ACC112 (cell line): ENCODE measurements at regions not wholly inside any gene's neighbourhood (a gene's known extent, or its start where the extent isn't known, plus 50 kb on each side); places are given as distances from the start of the nearest gene placed in this dataset.
"Not testable (repeated sequence)": the region's sequence is repeated elsewhere in the genome, so short reads cannot be mapped to it uniquely, and the experiment has no call there.

ENCODE experiments used
- H2AFZ ChIP-seq: fragments of 200-600 bp; sonication (generic); one replicate; pipeline ENCODE4 v1.6.0; 2017; ENCODE audit warnings: antibody characterized with exemption, low read length; ENCODE audit not compliant: unreplicated experiment
- H3K27ac ChIP-seq: fragments of 200-600 bp; sonication (generic); 2 replicates; pipeline ENCODE4 v1.5.1; 2014; ENCODE audit warnings: low read depth, mild to moderate bottlenecking, antibody characterized with exemption, low read length, moderate library complexity
- H3K27me3 ChIP-seq: fragments of 200-600 bp; sonication (generic); 2 replicates; pipeline ENCODE4 v1.6.1; 2014; ENCODE audit warnings: mild to moderate bottlenecking, antibody characterized with exemption, low read length, moderate library complexity, mixed read lengths; ENCODE audit not compliant: insufficient read depth
- H3K36me3 ChIP-seq: fragments of 200-600 bp; sonication (generic); 2 replicates; pipeline ENCODE4 v1.6.1; 2016; ENCODE audit warnings: mild to moderate bottlenecking, antibody characterized with exemption, low read length, moderate library complexity, mixed read lengths; ENCODE audit not compliant: insufficient read depth
- H3K4me1 ChIP-seq: fragments of 200-600 bp; sonication (generic); one replicate; pipeline ENCODE4 v1.6.1; 2016; ENCODE audit warnings: low read length, mixed read lengths; ENCODE audit not compliant: insufficient read depth, unreplicated experiment, control insufficient read depth
- H3K4me3 ChIP-seq: fragments of 200-600 bp; sonication (generic); 2 replicates; pipeline ENCODE4 v1.5.1; 2014; ENCODE audit warnings: mild to moderate bottlenecking, low read depth, low read length
- H3K79me2 ChIP-seq: fragments of 200-600 bp; sonication (generic); one replicate; pipeline ENCODE4 v1.6.0; 2016; ENCODE audit warnings: low read length; ENCODE audit not compliant: control insufficient read depth, unreplicated experiment, insufficient read depth

DNA sequence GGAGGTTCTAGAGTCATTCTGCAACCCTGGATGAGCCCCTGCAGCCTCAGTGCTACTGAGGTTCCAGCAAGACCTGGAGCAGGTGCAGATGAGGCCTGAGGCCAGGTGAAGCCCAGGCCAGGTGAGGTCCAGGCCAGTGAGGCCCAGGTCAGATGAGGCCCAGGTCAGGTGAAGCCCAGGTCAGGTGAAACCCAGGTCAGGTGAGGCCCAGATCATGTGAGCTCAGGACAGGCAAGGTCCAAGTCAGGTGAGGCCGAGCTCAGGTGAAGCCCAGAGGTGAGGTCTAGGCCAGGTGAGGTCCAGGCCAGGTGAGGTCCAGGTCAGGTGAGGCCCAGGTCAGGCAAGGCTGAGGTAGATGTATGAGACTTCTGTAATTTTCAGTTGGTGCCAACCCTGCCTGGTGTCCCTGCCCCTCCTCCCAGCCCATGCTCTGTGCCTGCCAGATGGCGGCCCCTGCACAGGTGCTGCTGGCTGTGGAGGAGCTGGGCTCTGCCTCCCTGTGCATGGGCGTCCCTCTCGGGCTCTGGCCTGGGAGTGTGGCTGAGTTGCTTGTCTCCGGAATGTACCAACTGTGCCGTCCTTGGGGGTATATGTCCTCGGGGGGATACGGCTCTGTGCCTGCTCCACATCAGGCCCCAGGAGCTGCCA is 388.5 kb downstream of the TMEM121 start:
- Histone ChIP-seq H3K4me1 (no peaks in the 10 kb centered on the region), H3K79me2 (no peaks in the 10 kb centered on the region), H3K27me3 (no peaks in the 10 kb centered on the region), H3K27ac (no peak overlapping the region), H3K36me3 (no peaks in the 10 kb centered on the region), H3K4me3 (no peak overlapping the region), H2AFZ (no peak overlapping the region)

DNA sequence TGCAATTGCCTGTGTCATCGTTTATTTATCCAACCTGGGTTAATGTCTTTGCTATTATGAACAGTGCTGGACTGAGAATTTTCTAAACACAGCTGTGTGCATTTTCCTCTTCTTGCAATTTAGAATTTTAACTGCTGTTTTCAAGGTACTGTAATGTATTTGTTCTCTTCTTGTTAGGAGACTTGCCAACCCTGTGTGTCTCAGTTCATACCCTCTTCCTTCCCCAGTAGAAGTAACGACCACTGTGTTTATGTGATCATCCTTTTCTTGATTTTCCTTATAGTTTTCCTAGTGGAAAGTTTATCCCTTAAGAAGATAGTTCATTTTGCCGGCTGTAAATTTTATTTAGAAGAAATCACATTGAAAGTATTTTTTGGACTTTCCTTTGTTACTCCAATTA is 389.2 kb downstream of the TMEM121 start:
- H3K4me3 ChIP-seq, H3K79me2 ChIP-seq, H3K27me3 ChIP-seq, H3K4me1 ChIP-seq, H3K27ac ChIP-seq, H3K36me3 ChIP-seq, H2AFZ ChIP-seq: not testable (repeated sequence)

DNA sequence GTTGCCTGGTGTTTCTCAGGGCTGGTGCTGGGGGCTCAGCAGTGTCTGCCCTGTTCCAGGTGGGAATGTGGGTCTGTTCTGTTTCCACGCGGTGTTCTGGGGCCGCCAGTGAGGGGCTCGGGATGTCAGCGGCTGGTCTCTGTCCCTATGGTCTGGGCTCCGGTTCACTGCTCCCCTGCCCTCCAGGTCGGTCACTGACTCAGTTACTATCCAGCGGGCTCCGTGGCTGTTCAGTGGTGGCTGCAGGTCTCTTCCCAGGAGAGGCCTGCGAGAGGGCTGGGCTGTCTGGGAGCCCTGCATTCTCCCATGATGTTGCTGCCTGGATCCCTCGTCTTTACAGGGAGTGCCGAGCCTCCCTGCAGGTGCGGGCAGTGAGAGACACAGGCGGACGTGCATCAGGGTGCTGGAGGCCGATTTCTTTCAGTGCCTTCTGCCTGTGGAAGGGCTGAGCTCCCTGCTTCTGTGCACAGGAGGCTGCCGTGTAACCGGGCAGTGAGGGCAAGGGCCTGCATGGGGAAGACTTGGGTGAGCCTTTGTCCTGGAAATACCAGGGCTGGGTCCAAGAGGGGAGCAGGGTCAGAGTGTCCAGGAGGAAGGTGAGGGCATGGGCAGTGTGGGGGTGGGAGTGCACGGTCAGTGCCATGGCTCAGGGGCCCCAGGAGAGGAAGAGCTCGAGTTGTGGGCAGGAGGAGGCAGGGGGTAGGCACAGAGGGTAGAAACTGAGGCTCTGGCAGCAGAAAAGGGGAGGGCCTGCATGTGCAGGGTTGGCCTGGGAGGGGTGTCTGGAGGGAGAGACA is 391.0 kb downstream of the TMEM121 start:
- H3K36me3 ChIP-seq, H2AFZ ChIP-seq, H3K27me3 ChIP-seq, H3K79me2 ChIP-seq, H3K27ac ChIP-seq, H3K4me1 ChIP-seq, H3K4me3 ChIP-seq: not testable (repeated sequence)

DNA sequence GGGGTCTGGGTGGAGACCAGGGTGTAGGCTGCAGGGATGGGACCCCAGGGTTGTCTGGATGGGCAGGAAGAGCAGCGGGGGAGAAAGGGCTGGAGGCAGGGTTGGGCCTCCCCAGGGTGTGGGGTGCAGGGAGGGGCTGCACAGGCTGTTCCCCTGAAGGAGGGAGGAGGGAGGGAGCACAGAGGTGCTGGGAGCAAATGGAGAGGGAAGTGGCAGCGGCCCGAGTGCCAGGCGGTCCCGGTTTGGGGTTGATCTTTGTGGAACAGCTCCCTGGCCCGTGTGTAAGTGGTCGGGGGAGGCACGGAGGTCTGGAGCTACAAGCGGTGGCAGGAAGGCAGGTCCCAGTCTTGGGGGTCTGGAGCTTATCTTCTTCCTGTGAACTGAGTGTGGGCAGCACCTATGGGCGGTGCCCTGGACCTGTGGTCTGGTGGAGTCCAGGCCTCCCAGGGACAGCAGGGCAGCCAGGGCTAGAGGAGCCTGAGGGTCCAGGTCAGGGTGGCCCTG is 391.6 kb downstream of the TMEM121 start:
- no peak overlapping the region for H3K4me3 ChIP-seq
- no peaks in the 10 kb centered on the region for H3K36me3 ChIP-seq
- no peak overlapping the region for H3K27ac ChIP-seq

DNA sequence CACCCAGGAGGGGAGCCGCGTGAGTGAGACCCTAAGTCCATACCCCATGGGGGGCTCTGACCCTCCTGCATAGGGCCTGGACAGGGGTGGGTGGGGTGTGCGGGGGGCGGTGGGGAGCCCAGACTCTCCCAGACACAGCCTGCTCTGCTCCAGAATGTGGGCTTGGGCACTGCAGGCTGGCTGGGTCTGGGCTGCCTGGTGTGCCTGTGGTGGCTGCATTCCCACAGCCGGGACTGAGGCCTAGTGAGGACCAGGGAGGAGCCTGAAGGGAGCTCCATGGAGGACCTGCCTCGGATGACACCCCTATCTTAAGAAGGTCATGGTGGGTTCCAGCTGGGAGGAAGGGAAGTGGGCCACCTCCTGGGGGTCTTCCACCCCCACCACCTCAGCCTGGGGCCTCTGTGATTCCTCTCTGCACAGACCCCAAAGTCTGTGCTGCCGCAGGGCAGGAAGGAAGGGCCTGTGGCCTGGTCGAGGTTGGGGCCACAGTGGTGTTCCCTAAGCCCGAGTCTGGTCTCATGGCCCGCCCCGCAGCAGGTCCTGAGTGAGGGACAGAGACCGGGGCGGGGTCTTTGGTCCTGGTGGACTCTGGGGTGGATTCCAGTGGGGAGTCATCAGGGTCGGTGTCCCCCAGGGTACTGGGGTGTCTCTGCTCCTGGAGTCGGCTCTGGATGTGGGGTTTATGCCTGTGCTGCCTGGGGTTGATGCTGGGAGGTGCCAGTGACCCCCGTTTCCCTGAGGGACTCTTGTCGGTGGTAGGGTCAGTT is 392.3 kb downstream of the TMEM121 start:
- Histone ChIP-seq H3K4me3 (no peak overlapping the region), H2AFZ (no peak overlapping the region), H3K27me3 (no peaks in the 10 kb centered on the region), H3K4me1 (no peaks in the 10 kb centered on the region), H3K36me3 (no peaks in the 10 kb centered on the region), H3K27ac (no peak overlapping the region), H3K79me2 (no peaks in the 10 kb centered on the region)

More for the DNA sequence above, 391.6 kb downstream of the TMEM121 start:
- Histone ChIP-seq H2AFZ (no peak overlapping the region), H3K79me2 (no peaks in the 10 kb centered on the region), H3K27me3 (no peaks in the 10 kb centered on the region), H3K4me1 (no peaks in the 10 kb centered on the region)

DNA sequence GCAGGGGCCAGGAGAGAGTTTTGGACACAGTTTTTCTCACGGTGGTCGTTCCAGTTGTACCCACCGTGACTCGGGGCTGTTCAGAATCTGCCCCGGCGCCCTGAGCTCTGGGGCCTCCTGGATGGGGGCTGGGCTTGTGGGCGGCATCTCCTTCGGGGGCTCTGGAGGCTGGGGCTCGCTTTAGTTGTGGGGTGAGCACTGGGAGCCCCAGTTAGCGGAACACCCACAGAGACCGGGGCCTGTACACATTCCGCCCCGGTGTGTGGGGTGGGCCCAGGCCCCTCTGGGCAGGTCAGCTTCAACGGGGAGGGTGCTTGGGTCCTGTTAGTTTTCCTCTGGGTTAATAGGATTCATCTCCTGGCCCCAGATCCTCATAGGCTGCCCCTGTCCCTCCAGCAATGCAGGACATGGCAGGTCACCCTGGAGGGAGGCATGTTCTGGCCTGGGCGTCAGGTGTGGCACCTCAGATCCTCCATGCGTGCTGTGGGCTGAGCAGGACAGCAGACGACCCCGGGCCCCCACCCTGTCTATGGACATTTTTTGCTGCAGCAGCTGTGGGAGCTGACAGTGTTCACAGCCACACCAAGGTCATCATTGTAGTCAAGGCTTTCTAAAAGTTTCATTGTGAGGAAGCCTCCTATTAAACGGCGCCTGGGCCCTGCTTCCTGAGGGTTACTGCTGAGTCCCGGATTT is 393.2 kb downstream of the TMEM121 start:
- Histone ChIP-seq H2AFZ (no peak overlapping the region), H3K36me3 (no peaks in the 10 kb centered on the region), H3K27ac (no peak overlapping the region), H3K79me2 (no peaks in the 10 kb centered on the region), H3K4me3 (no peak overlapping the region), H3K4me1 (no peaks in the 10 kb centered on the region), H3K27me3 (no peaks in the 10 kb centered on the region)

DNA sequence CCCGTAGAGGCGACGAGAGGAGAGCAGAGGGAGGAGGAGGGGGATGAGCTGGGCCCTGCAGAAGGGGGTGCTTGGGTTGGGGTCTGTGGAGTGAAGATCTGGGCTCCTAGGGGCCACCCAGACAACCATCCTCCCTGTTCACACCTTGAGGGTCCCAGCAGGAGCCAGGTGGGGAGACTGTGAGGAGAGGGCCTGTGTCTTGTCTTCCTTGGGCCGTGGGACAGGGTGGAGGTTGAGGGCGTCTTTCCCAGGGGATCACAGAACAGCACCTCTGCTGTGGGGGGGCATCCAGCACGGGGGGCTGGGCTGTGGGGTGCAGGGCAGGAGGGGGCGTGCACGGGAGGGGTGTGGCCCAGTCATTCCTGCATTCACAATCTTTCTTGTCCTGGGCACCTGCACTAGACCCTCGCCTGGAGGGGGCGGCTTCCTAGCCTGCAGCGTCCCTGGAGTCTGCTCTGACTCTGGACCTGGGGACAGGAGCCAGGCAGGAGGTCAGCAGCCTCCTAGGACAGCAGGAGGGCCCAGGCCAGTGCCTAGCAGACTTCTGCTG is 393.8 kb downstream of the TMEM121 start:
- not testable (repeated sequence) for H3K4me1 ChIP-seq, H3K79me2 ChIP-seq, H2AFZ ChIP-seq, H3K36me3 ChIP-seq, H3K27me3 ChIP-seq, H3K4me3 ChIP-seq, H3K27ac ChIP-seq

DNA sequence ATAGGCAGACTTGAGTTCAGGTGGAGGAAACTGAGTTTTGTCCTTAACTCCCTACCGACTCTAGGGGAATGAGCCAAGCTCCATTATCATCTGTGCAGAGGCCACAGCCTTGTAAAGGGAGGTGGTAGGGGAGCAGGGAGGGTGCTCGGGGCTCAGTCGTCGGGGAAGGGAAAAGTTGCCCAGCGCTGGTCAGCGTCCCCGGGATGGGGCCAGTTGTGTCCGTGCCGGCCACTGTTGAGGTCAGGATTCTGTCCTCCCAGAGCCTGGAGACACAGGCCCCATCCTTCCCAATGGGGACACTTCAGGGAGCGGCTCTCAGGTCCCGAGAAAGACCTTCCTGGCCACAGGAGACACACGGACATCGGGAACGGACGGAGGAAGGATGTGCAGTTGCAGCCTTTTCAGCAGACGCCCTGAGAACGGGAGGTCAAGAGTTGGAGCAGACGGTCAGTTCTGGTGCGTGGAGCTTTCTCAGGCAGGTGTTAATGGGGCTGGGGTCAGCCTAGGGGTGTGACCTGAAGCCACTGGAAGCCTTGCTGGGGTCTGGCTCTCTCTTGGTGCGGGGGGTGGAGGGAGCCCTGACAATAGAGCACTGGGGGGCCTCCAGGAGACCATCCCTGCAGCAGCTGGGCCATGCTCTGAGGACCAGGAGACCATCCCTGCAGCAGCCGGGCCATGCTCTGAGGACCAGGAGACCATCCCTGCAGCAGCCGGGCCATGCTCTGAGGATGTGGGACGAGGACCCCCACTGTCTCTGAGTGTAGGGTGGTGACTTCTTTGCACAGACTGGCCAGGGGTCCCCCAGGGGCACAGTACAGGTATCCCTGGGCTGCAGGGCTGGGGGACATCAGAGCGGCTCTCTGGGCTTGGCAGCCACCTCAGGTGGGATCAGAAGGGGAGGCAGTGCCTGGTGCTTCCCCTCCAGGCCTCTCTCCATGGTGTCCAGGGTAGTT is 394.7 kb downstream of the TMEM121 start:
- H2AFZ ChIP-seq, H3K4me1 ChIP-seq, H3K79me2 ChIP-seq, H3K27ac ChIP-seq, H3K4me3 ChIP-seq, H3K27me3 ChIP-seq, H3K36me3 ChIP-seq: not testable (repeated sequence)

DNA sequence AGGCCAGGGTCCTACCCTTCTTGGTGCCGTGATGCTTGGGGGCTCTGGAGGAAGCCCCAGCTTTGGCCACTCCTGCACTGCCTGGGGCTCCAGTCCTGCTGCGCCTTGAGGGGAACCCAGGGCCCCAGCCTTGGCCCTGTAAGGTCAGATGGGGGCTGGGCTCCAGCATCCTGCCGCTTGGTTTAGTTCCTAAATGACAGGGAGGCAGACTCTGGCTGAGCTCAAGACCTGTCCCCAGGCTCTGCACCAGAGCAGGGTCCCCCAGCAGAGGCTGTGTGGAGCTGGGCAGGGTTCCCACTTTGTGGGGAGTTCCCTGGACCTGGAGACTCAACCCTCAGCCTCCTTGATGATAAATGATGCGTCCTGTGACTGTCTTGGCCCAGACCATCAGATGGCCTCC is 395.4 kb downstream of the TMEM121 start:
- H3K79me2 ChIP-seq, H3K4me1 ChIP-seq, H3K4me3 ChIP-seq, H3K36me3 ChIP-seq, H3K27me3 ChIP-seq, H2AFZ ChIP-seq, H3K27ac ChIP-seq: not testable (repeated sequence)
